H1 (cell line): ENCODE measurements at regions not wholly inside any gene's neighbourhood (a gene's known extent, or its start where the extent isn't known, plus 50 kb on each side); places are given as distances from the start of the nearest gene placed in this dataset.

Experiments
- CTCF ChIA-PET: fragments of 300-600 bp; sonication (Branson Sonifier 250); formaldehyde crosslinking; loops from one replicate; lab custom pipeline; 2021; ENCODE audit not compliant: partially characterized antibody; lab: Charles Lee
- POLR2A ChIA-PET: fragments of 300-600 bp; sonication (Branson Sonifier 250); formaldehyde crosslinking; loops from one replicate; lab custom pipeline; 2021; ENCODE audit warnings: inconsistent platforms; ENCODE audit not compliant: partially characterized antibody; lab: Charles Lee
- DNase-seq, 2 experiments: peaks; one replicate each; pipeline versions ENCODE4 v3.0.0 to v3.0.0-alpha.2; 2010 to 2022; ENCODE audit warnings: low spot score in 2 of 2, low read depth in 1 of 2, mixed read lengths in 1 of 2
- FAIRE-seq: peaks from 2 replicates; lab custom pipeline; 2011; peaks lifted over from hg19 to GRCh38; lab: Jason Lieb, UNC
- H2AFZ ChIP-seq: 2 replicates; pipeline ENCODE4 v1.8.1; 2012; ENCODE audit warnings: low read length, inconsistent platforms
- H2AK5ac ChIP-seq: 2 replicates; pipeline ENCODE4 v1.6.1; 2013; ENCODE audit warnings: low read depth, low read length
- H2BK120ac ChIP-seq: replicated peaks from 2 replicates; pipeline ENCODE3; 2013; ENCODE audit warnings: low read depth, low read length, inconsistent platforms
- H2BK12ac ChIP-seq: 2 replicates; pipeline ENCODE4 v1.6.1; 2013; ENCODE audit warnings: low read depth, low read length
- H2BK15ac ChIP-seq: 2 replicates; pipeline ENCODE4 v1.6.1; 2013; ENCODE audit warnings: low read length
- H2BK20ac ChIP-seq: 2 replicates; pipeline ENCODE4 v1.6.1; 2013; ENCODE audit warnings: low read length
- H2BK5ac ChIP-seq: 2 replicates; pipeline ENCODE4 v1.6.1; 2013; ENCODE audit warnings: low read depth, low read length
- H3K14ac ChIP-seq: 2 replicates; pipeline ENCODE4 v1.6.1; 2013; ENCODE audit warnings: inconsistent platforms; ENCODE audit not compliant: insufficient read length
- H3K18ac ChIP-seq: 2 replicates; pipeline ENCODE4 v1.6.1; 2013; ENCODE audit warnings: low read length; ENCODE audit errors: extremely low read depth
- H3K23ac ChIP-seq: 2 replicates; pipeline ENCODE4 v1.6.1; 2013; ENCODE audit warnings: inconsistent platforms; ENCODE audit not compliant: insufficient read length
- H3K23me2 ChIP-seq: 2 replicates; pipeline ENCODE4 v1.6.1; 2013; ENCODE audit warnings: low read depth, low read length
- H3K27ac ChIP-seq: 2 replicates; pipeline ENCODE4 v1.6.1; 2011; ENCODE audit warnings: low read depth, low read length, inconsistent platforms
- H3K27me3 ChIP-seq, 4 experiments: replicated peaks in 1 of 4; 1 replicate in 1 of 4; 2 replicates in 3 of 4; pipeline versions ENCODE4 v1.6.1 to v1.8.1; 2011 to 2013; ENCODE audit warnings: low read length in 3 of 4, mild to moderate bottlenecking in 3 of 4, inconsistent platforms in 2 of 4, mixed read lengths in 2 of 4, moderate library complexity in 1 of 4; ENCODE audit not compliant: control insufficient read depth in 3 of 4, insufficient read depth in 3 of 4; ENCODE audit errors: extremely low read depth in 1 of 4
- H3K36me3 ChIP-seq, 4 experiments: 2 replicates each; pipeline versions ENCODE4 v1.6.1 to v1.8.1; 2011 to 2013; ENCODE audit warnings: mild to moderate bottlenecking in 4 of 4, low read length in 3 of 4, moderate library complexity in 2 of 4, control low read depth in 1 of 4, inconsistent platforms in 1 of 4; ENCODE audit not compliant: insufficient read depth in 4 of 4, control insufficient read depth in 2 of 4
- H3K4ac ChIP-seq: replicated peaks from 2 replicates; pipeline ENCODE3; 2013; ENCODE audit warnings: low read length, low read depth, mixed read lengths, inconsistent platforms; ENCODE audit not compliant: insufficient read length
- H3K4me1 ChIP-seq, 4 experiments: replicated peaks in 1 of 4; 1 replicate in 1 of 4; 2 replicates in 3 of 4; pipeline versions ENCODE4 v1.6.1 to v1.8.1; 2011 to 2013; ENCODE audit warnings: low read length in 3 of 4, inconsistent platforms in 2 of 4, mixed read lengths in 1 of 4; ENCODE audit not compliant: insufficient read depth in 4 of 4, control insufficient read depth in 3 of 4
- H3K4me2 ChIP-seq, 2 experiments: 2 replicates each; pipeline versions ENCODE4 v1.6.1 to v1.8.1; 2011 to 2013; ENCODE audit warnings: low read depth in 2 of 2, low read length in 2 of 2, control low read depth in 1 of 2, inconsistent platforms in 1 of 2, mild to moderate bottlenecking in 1 of 2; ENCODE audit not compliant: insufficient read depth in 1 of 2
- H3K4me3 ChIP-seq, 4 experiments: fragments of 200-600, 300-600 bp in 1 of 4; sonication (generic), shearing (Covaris generic), sonication (Bioruptor Twin) in 1 of 4; 2 replicates each; pipeline versions ENCODE4 v1.5.1 to v1.8.1; 2011 to 2016; ENCODE audit warnings: low read length in 4 of 4, low read depth in 3 of 4, control low read depth in 2 of 4, inconsistent platforms in 2 of 4, mild to moderate bottlenecking in 2 of 4, mixed read lengths in 1 of 4, moderate library complexity in 1 of 4; ENCODE audit not compliant: insufficient read depth in 2 of 4; ENCODE audit errors: extremely low read depth in 1 of 4
- H3K56ac ChIP-seq: replicated peaks from 2 replicates; pipeline ENCODE3; 2013; ENCODE audit warnings: low read depth, mild to moderate bottlenecking, mixed read lengths, low read length, inconsistent platforms; ENCODE audit not compliant: insufficient read length
- H3K79me1 ChIP-seq: 2 replicates; pipeline ENCODE4 v1.6.1; 2013; ENCODE audit warnings: low read depth, low read length, control low read depth
- H3K79me2 ChIP-seq, 2 experiments: 2 replicates each; pipeline versions ENCODE4 v1.6.1 to v1.8.1; 2012 to 2013; ENCODE audit warnings: low read length in 2 of 2, mild to moderate bottlenecking in 2 of 2, inconsistent platforms in 1 of 2; ENCODE audit not compliant: insufficient read depth in 2 of 2, control insufficient read depth in 1 of 2
- H3K9ac ChIP-seq, 4 experiments: replicated peaks in 1 of 4; 1 replicate in 1 of 4; 2 replicates in 3 of 4; pipeline versions ENCODE4 v1.6.1 to v1.8.1; 2011 to 2013; ENCODE audit warnings: low read depth in 3 of 4, low read length in 3 of 4, control low read depth in 2 of 4, mild to moderate bottlenecking in 2 of 4, moderate library complexity in 2 of 4, inconsistent platforms in 1 of 4; ENCODE audit errors: extremely low read depth in 1 of 4
- H3K9me3 ChIP-seq, 2 experiments: 2 replicates each; pipeline versions ENCODE4 v1.6.1 to v1.8.1; 2012 to 2013; ENCODE audit warnings: mild to moderate bottlenecking in 2 of 2, moderate library complexity in 2 of 2, control low read depth in 1 of 2, inconsistent platforms in 1 of 2, low read depth in 1 of 2, low read length in 1 of 2, mixed read lengths in 1 of 2; ENCODE audit not compliant: insufficient read depth in 2 of 2
- H4K20me1 ChIP-seq, 2 experiments: replicated peaks in 1 of 2; 2 replicates each; pipeline versions ENCODE3 to v1.8.1; 2011 to 2013; ENCODE audit warnings: inconsistent platforms in 2 of 2, low read length in 2 of 2, mild to moderate bottlenecking in 1 of 2; ENCODE audit not compliant: insufficient read depth in 2 of 2, control insufficient read depth in 1 of 2
- H4K5ac ChIP-seq: 2 replicates; pipeline ENCODE4 v1.6.1; 2013; ENCODE audit warnings: low read length, low read depth, mixed read lengths, inconsistent platforms; ENCODE audit not compliant: insufficient read length
- H4K8ac ChIP-seq: 2 replicates; pipeline ENCODE4 v1.8.0; 2013; ENCODE audit warnings: mild to moderate bottlenecking, moderate library complexity, low read length, inconsistent platforms; ENCODE audit not compliant: insufficient read depth; ENCODE audit errors: extremely low read depth
- H4K91ac ChIP-seq: replicated peaks from 2 replicates; pipeline ENCODE3; 2013; ENCODE audit warnings: low read length, mixed read lengths, inconsistent platforms; ENCODE audit not compliant: insufficient read length
- SAP30 ChIP-seq: fragments of 300-600 bp; sonication (generic); IDR thresholded peaks from 2 replicates; pipeline ENCODE4 v1.7.1; 2012; ENCODE audit warnings: low read length, moderate library complexity, mild to moderate bottlenecking, inconsistent platforms; ENCODE audit not compliant: insufficient read depth, insufficient replicate concordance
- SP2 ChIP-seq: IDR thresholded peaks from 2 replicates; pipeline ENCODE4 v1.6.1; 2012; ENCODE audit warnings: mild to moderate bottlenecking, low read length, inconsistent platforms
- SRF ChIP-seq: IDR thresholded peaks from 2 replicates; pipeline ENCODE4 v1.6.1; 2011; ENCODE audit warnings: mild to moderate bottlenecking, low read depth, low read length, moderate library complexity
- TBP ChIP-seq: IDR thresholded peaks from 2 replicates; pipeline ENCODE4 v1.6.1; 2011; ENCODE audit warnings: low read depth, low read length, improper control_type of control experiment
- WGBS, 2 experiments: shearing (Covaris generic) in 1 of 2; methylation state at CpG; one replicate each; pipeline versions ENCODE4 v1.1.6 to v1.1.7; 2013 to 2015; ENCODE audit warnings: low lambda C conversion rate in 2 of 2, mixed read lengths in 2 of 2, inconsistent platforms in 1 of 2, low coverage in 1 of 2, missing lambda C conversion rate in 1 of 2; ENCODE audit not compliant: insufficient replicate concordance in 2 of 2, insufficient coverage in 1 of 2, insufficient read length in 1 of 2; ENCODE audit errors: extremely low coverage in 1 of 2, missing lambda C conversion rate in 1 of 2; 5-methylcytosine and 5-hydroxymethylcytosine counted together

DNA sequence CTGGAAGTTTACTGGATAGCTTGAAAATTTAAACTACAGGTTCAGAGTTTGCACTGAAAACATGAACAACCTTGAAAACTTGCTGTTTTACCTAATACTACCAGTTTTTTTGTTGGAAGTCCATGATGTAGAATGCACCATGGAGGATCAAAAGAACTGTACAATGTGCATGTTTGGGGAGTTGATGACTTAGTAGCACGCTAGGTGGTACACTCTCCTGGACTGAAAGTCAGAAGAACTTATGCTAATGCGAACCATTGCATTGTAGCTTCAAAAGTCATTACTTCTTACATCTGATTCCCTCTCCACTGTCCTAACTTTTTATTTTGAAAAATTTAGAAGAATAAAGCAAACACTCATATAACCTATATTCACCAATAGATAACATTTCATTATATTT is 211.0 kb downstream of the OSTF1 start:
- WGBS, 2 experiments, result 94% methylated on average over 2 of the region's 2 CpGs; no CpG with 5 or more reads in 1 of the 2 experiments
- no peak for FAIRE-seq

More for the DNA sequence above, 211.0 kb downstream of the OSTF1 start:
- H4K20me1 ChIP-seq, result no peaks in the 10 kb centered on the region
- ChIA-PET POLR2A (no interaction called here), CTCF (no interaction called here)
- H3K4me1 ChIP-seq, result no peaks in the 10 kb centered on the region
- no peak overlapping the region for H3K4me2 ChIP-seq
- H3K4me3 ChIP-seq, result no peak overlapping the region
- H4K8ac ChIP-seq, result no peak overlapping the region
- H3K27ac ChIP-seq, result no peak overlapping the region
- H3K36me3 ChIP-seq, result no peaks in the 10 kb centered on the region
- H2BK20ac ChIP-seq, result no peak overlapping the region
- no peaks in the 10 kb centered on the region for H3K9me3 ChIP-seq
- H2BK15ac ChIP-seq, result no peak overlapping the region
- no peak overlapping the region for H3K23ac ChIP-seq
- no peak overlapping the region for H2AFZ ChIP-seq
- no peak overlapping the region for H3K4ac ChIP-seq
- no peaks in the 10 kb centered on the region for H3K79me2 ChIP-seq
- no peak overlapping the region for H3K14ac ChIP-seq
- H3K18ac ChIP-seq, result no peak overlapping the region
- no peak for TF ChIP-seq SAP30
- no peak for TF ChIP-seq TBP
- no peak for TF ChIP-seq SP2
- TF ChIP-seq SRF, result no peak
- TF ChIP-seq, all 59 proteins: peak for 0
- Histone ChIP-seq H2BK12ac (no peak overlapping the region), H3K9ac (no peak overlapping the region), H4K5ac (no peak overlapping the region), H3K27me3 (no peaks in the 10 kb centered on the region), H3K56ac (no peak overlapping the region), H3K23me2 (no peaks in the 10 kb centered on the region), H3K79me1 (no peaks in the 10 kb centered on the region), H2BK5ac (no peak overlapping the region), H4K91ac (no peak overlapping the region), H2AK5ac (no peak overlapping the region), H2BK120ac (no peak overlapping the region)
- no peak for DNase-seq
